ENCODE measurements at regions not wholly inside any gene's neighbourhood (a gene's known extent, or its start where the extent isn't known, plus 50 kb on each side); places are given as distances from the start of the nearest gene placed in this dataset.
"Not testable (repeated sequence)": the region's sequence is repeated elsewhere in the genome, so short reads cannot be mapped to it uniquely, and the experiment has no call there.

- DNase-seq, result no peak
- Histone ChIP-seq H3K27ac (ENCODE audit: low read length) (no peak overlapping the region), H3K27me3 (ENCODE audit: insufficient read depth, low read length, poor library complexity) (no peaks in the 10 kb centered on the region), H3K9ac (ENCODE audit: low read depth, low read length) (no peak overlapping the region), H3K36me3 (ENCODE audit: insufficient read depth, low read length) (no peaks in the 10 kb centered on the region), H2AFZ (ENCODE audit: low read depth, low read length) (no peak overlapping the region), H3K9me3 (ENCODE audit: insufficient read depth, low read length, severe bottlenecking) (no peaks in the 10 kb centered on the region), H4K20me1 (ENCODE audit: insufficient read depth, low read length) (no peaks in the 10 kb centered on the region), H3K79me2 (ENCODE audit: insufficient read depth, low read length) (no peaks in the 10 kb centered on the region), H3K4me1 (ENCODE audit: insufficient read depth, low read length) (no peaks in the 10 kb centered on the region), H3K4me3 (ENCODE audit: low read depth in 1 of 2, low read length in 2 of 2) (no peak overlapping the region), H3K4me2 (ENCODE audit: insufficient read depth, low read length) (no peak overlapping the region)
- TF ChIP-seq EZH2 (IDR thresholded peaks at IDR 0.05; ENCODE audit: borderline replicate concordance, low read depth, low read length, severe bottlenecking) (no peak), CTCF (IDR thresholded peaks at IDR 0.05; ENCODE audit: borderline replicate concordance, extremely low read depth, low read length, poor library complexity, severe bottlenecking) (no peak)
- no peak for ATAC-seq (ENCODE audit: insufficient read depth, low read depth)
Measured at GRCh38 chr4:54445866-54446265, 211.9 kb upstream of the KIT start.

GRCh38 chr4:54446581-54446980, 211.2 kb upstream of the KIT start:
- H3K79me2 ChIP-seq (ENCODE audit: insufficient read depth, low read length), result no peaks in the 10 kb centered on the region
- no peak overlapping the region for H3K27ac ChIP-seq (ENCODE audit: low read length)
- DNase-seq, result no peak
- H3K36me3 ChIP-seq (ENCODE audit: insufficient read depth, low read length), result no peaks in the 10 kb centered on the region
- H3K9me3 ChIP-seq (ENCODE audit: insufficient read depth, low read length, severe bottlenecking), result no peaks in the 10 kb centered on the region
- H3K4me2 ChIP-seq (ENCODE audit: insufficient read depth, low read length), result no peak overlapping the region
- TF ChIP-seq CTCF (IDR thresholded peaks at IDR 0.05; ENCODE audit: borderline replicate concordance, extremely low read depth, low read length, poor library complexity, severe bottlenecking) (no peak), EZH2 (IDR thresholded peaks at IDR 0.05; ENCODE audit: borderline replicate concordance, low read depth, low read length, severe bottlenecking) (no peak)
- no peaks in the 10 kb centered on the region for H3K27me3 ChIP-seq (ENCODE audit: insufficient read depth, low read length, poor library complexity)
- H3K9ac ChIP-seq (ENCODE audit: low read depth, low read length), result no peak overlapping the region
- H2AFZ ChIP-seq (ENCODE audit: low read depth, low read length), result no peak overlapping the region
- no peaks in the 10 kb centered on the region for H3K4me1 ChIP-seq (ENCODE audit: insufficient read depth, low read length)
- no peak overlapping the region for H3K4me3 ChIP-seq (ENCODE audit: low read depth in 1 of 2, low read length in 2 of 2)
- H4K20me1 ChIP-seq (ENCODE audit: insufficient read depth, low read length), result no peaks in the 10 kb centered on the region
- ATAC-seq (ENCODE audit: insufficient read depth, low read depth), result no peak

GRCh38 chr4:54447304-54447703, 210.5 kb upstream of the KIT start:
- Histone ChIP-seq H4K20me1 (ENCODE audit: insufficient read depth, low read length) (no peaks in the 10 kb centered on the region), H3K9me3 (ENCODE audit: insufficient read depth, low read length, severe bottlenecking) (no peaks in the 10 kb centered on the region), H3K27me3 (ENCODE audit: insufficient read depth, low read length, poor library complexity) (no peaks in the 10 kb centered on the region), H3K79me2 (ENCODE audit: insufficient read depth, low read length) (no peaks in the 10 kb centered on the region), H2AFZ (ENCODE audit: low read depth, low read length) (no peak overlapping the region), H3K4me2 (ENCODE audit: insufficient read depth, low read length) (no peak overlapping the region), H3K27ac (ENCODE audit: low read length) (no peak overlapping the region), H3K36me3 (ENCODE audit: insufficient read depth, low read length) (no peaks in the 10 kb centered on the region), H3K4me3 (ENCODE audit: low read depth in 1 of 2, low read length in 2 of 2) (no peak overlapping the region), H3K4me1 (ENCODE audit: insufficient read depth, low read length) (no peaks in the 10 kb centered on the region), H3K9ac (ENCODE audit: low read depth, low read length) (no peak overlapping the region)
- TF ChIP-seq EZH2 (IDR thresholded peaks at IDR 0.05; ENCODE audit: borderline replicate concordance, low read depth, low read length, severe bottlenecking), result no peak
- TF ChIP-seq CTCF (IDR thresholded peaks at IDR 0.05; ENCODE audit: borderline replicate concordance, extremely low read depth, low read length, poor library complexity, severe bottlenecking), result no peak
- ATAC-seq (ENCODE audit: insufficient read depth, low read depth) (no peak), DNase-seq (no peak)

GRCh38 chr4:54449999-54450398, 207.8 kb upstream of the KIT start:
- Histone ChIP-seq H3K4me2 (ENCODE audit: insufficient read depth, low read length) (no peak overlapping the region), H4K20me1 (ENCODE audit: insufficient read depth, low read length) (no peaks in the 10 kb centered on the region), H3K27ac (ENCODE audit: low read length) (no peak overlapping the region), H3K9me3 (ENCODE audit: insufficient read depth, low read length, severe bottlenecking) (no peaks in the 10 kb centered on the region), H3K36me3 (ENCODE audit: insufficient read depth, low read length) (no peaks in the 10 kb centered on the region), H3K27me3 (ENCODE audit: insufficient read depth, low read length, poor library complexity) (no peaks in the 10 kb centered on the region), H2AFZ (ENCODE audit: low read depth, low read length) (no peak overlapping the region), H3K4me3 (ENCODE audit: low read depth in 1 of 2, low read length in 2 of 2) (no peak overlapping the region), H3K79me2 (ENCODE audit: insufficient read depth, low read length) (no peaks in the 10 kb centered on the region), H3K9ac (ENCODE audit: low read depth, low read length) (no peak overlapping the region), H3K4me1 (ENCODE audit: insufficient read depth, low read length) (no peaks in the 10 kb centered on the region)
- ATAC-seq (ENCODE audit: insufficient read depth, low read depth), result no peak
- no peak for TF ChIP-seq CTCF (IDR thresholded peaks at IDR 0.05; ENCODE audit: borderline replicate concordance, extremely low read depth, low read length, poor library complexity, severe bottlenecking)
- TF ChIP-seq EZH2 (IDR thresholded peaks at IDR 0.05; ENCODE audit: borderline replicate concordance, low read depth, low read length, severe bottlenecking), result no peak
- DNase-seq, result no peak

GRCh38 chr4:54466960-54467359, 190.8 kb upstream of the KIT start:
- H4K20me1 ChIP-seq (ENCODE audit: insufficient read depth, low read length); H3K9me3 ChIP-seq (ENCODE audit: insufficient read depth, low read length, severe bottlenecking); H3K79me2 ChIP-seq (ENCODE audit: insufficient read depth, low read length); H3K4me2 ChIP-seq (ENCODE audit: insufficient read depth, low read length); H3K36me3 ChIP-seq (ENCODE audit: insufficient read depth, low read length); H3K4me1 ChIP-seq (ENCODE audit: insufficient read depth, low read length); ATAC-seq (ENCODE audit: insufficient read depth, low read depth); H3K9ac ChIP-seq (ENCODE audit: low read depth, low read length); H3K27ac ChIP-seq (ENCODE audit: low read length); DNase-seq; H3K4me3 ChIP-seq (ENCODE audit: low read depth in 1 of 2, low read length in 2 of 2); H3K27me3 ChIP-seq (ENCODE audit: insufficient read depth, low read length, poor library complexity); H2AFZ ChIP-seq (ENCODE audit: low read depth, low read length): not testable (repeated sequence)
